HepG2 (cell line): ENCODE measurements at regions not wholly inside any gene's neighbourhood (a gene's known extent, or its start where the extent isn't known, plus 50 kb on each side); places are given as distances from the start of the nearest gene placed in this dataset.

ENCODE experiments used
- CEBPG ChIP-seq: IDR thresholded peaks from 2 replicates; pipeline ENCODE4 v1.6.1; 2016
- ESRRA ChIP-seq: sonication (generic); formaldehyde crosslinking; IDR thresholded peaks from 2 replicates; pipeline ENCODE4 v1.5.1; 2020; ENCODE audit warnings: mild to moderate bottlenecking, low read depth, missing genetic modification reagents
- FOXK1 ChIP-seq: sonication (generic); formaldehyde crosslinking; IDR thresholded peaks from 2 replicates; pipeline ENCODE4 v1.4.0; 2020; ENCODE audit warnings: low read depth, missing genetic modification reagents, borderline replicate concordance
- HDAC1 ChIP-seq: sonication (generic); formaldehyde crosslinking; IDR thresholded peaks from 2 replicates; pipeline ENCODE4 v1.5.1; 2020; ENCODE audit warnings: mild to moderate bottlenecking, missing genetic modification reagents
- HNRNPH1 ChIP-seq: fragments of 200-400 bp; formaldehyde crosslinking; optimal IDR thresholded peaks from 2 replicates; pipeline ENCODE3; 2017; ENCODE audit warnings: mild to moderate bottlenecking, low read depth, low read length
- JUNB ChIP-seq: sonication (generic); formaldehyde crosslinking; IDR thresholded peaks from 2 replicates; pipeline ENCODE4 v1.8.0; 2022; ENCODE audit warnings: missing genetic modification reagents, mild to moderate bottlenecking, borderline replicate concordance
- KMT2A ChIP-seq: sonication (generic); formaldehyde crosslinking; IDR thresholded peaks from 2 replicates; pipeline ENCODE4 v1.4.0; 2020; ENCODE audit warnings: missing genetic modification reagents
- NFKBIZ ChIP-seq: IDR thresholded peaks from 2 replicates; pipeline ENCODE4 v1.6.1; 2018; ENCODE audit warnings: missing genetic modification reagents, missing compliant biosample characterization
- ONECUT2 ChIP-seq: sonication (generic); formaldehyde crosslinking; IDR thresholded peaks from 2 replicates; pipeline ENCODE4 v1.4.0; 2020; ENCODE audit warnings: missing genetic modification reagents
- SP2 ChIP-seq: sonication (generic); formaldehyde crosslinking; IDR thresholded peaks from 2 replicates; pipeline ENCODE4 v1.5.1; 2020; ENCODE audit warnings: mild to moderate bottlenecking, missing genetic modification reagents
- ZFP41 ChIP-seq: sonication (generic); formaldehyde crosslinking; IDR thresholded peaks from 2 replicates; pipeline ENCODE4 v1.4.0; 2020; ENCODE audit warnings: mild to moderate bottlenecking, missing genetic modification reagents, borderline replicate concordance
- ZFX ChIP-seq: sonication (generic); formaldehyde crosslinking; IDR thresholded peaks from 2 replicates; pipeline ENCODE4 v1.4.0; 2020; ENCODE audit warnings: mild to moderate bottlenecking, low read depth, missing genetic modification reagents, moderate library complexity
- ZNF292 ChIP-seq: sonication (generic); formaldehyde crosslinking; IDR thresholded peaks from 2 replicates; pipeline ENCODE4 v1.8.1; 2022; ENCODE audit warnings: mild to moderate bottlenecking, low read depth, missing genetic modification reagents, borderline replicate concordance
- ZNF367 ChIP-seq: sonication (generic); formaldehyde crosslinking; IDR thresholded peaks from 2 replicates; pipeline ENCODE4 v1.4.0; 2020; ENCODE audit warnings: missing genetic modification reagents, borderline replicate concordance
- ZNF674 ChIP-seq: sonication (generic); formaldehyde crosslinking; IDR thresholded peaks from 2 replicates; pipeline ENCODE4 v1.5.0; 2020; ENCODE audit warnings: low read depth, mild to moderate bottlenecking, missing genetic modification reagents
- ZNF782 ChIP-seq: sonication (generic); formaldehyde crosslinking; IDR thresholded peaks from 2 replicates; pipeline ENCODE4 v1.4.0; 2020; ENCODE audit warnings: missing genetic modification reagents, mild to moderate bottlenecking, borderline replicate concordance
- ZNF790 ChIP-seq: sonication (generic); formaldehyde crosslinking; IDR thresholded peaks from 2 replicates; pipeline ENCODE4 v1.8.0; 2022; ENCODE audit warnings: missing genetic modification reagents, mild to moderate bottlenecking, borderline replicate concordance
- TF ChIP-seq, protein P1 (sequence below): sonication (generic); formaldehyde crosslinking; IDR thresholded peaks from 2 replicates; pipeline ENCODE4 v1.4.0; 2020; ENCODE audit warnings: missing genetic modification reagents
- TF ChIP-seq, protein P2 (sequence below): sonication (generic); IDR thresholded peaks from 2 replicates; pipeline ENCODE4 v1.6.1; 2016; ENCODE audit warnings: low read depth, borderline replicate concordance
- TF ChIP-seq, protein P3 (sequence below): IDR thresholded peaks from 2 replicates; pipeline ENCODE4 v1.6.1; 2018; ENCODE audit warnings: missing genetic modification reagents, mild to moderate bottlenecking, missing compliant biosample characterization
- TF ChIP-seq, protein P4 (sequence below): sonication (generic); formaldehyde crosslinking; IDR thresholded peaks from 2 replicates; pipeline ENCODE4 v1.5.1; 2020; ENCODE audit warnings: missing genetic modification reagents, mild to moderate bottlenecking, borderline replicate concordance
- TF ChIP-seq, protein P5 (sequence below): sonication (generic); formaldehyde crosslinking; IDR thresholded peaks from 2 replicates; pipeline ENCODE4 v1.4.0; 2020; ENCODE audit warnings: missing genetic modification reagents, borderline replicate concordance

DNA sequence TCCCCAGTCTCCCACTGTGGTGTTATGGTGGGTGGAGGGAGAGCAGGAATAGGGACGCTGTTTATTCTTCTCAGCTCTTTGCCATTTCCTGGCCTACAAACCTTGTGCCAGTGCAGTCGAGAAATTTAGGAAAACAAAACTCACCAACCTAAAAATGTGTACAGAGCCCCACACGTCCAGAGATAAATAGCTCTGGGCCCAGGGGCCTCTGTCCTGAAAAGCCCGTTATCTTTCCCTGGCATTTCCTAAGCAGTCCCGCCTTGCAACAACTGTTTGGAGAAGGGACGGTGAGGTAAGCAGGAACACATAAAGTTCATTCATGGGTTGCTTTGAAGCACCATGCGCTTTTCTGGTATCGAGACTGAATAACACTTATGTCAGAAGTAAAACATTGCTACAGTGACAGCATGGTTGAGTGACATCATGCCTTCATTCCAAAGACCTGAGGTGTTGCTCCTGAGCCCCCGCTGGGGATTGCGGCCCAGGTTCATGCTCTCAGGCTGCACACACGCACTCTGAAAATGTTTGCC is 80.1 kb upstream of the NXT1 start (continued):
- TF ChIP-seq NFKBIZ (CRISPR knock-in tag) = peak; percentile 59; the same call in 1 of the 2 replicates
- peak; percentile 66 for TF ChIP-seq CEBPG (CRISPR knock-in tag)
- TF ChIP-seq, protein P1, sequence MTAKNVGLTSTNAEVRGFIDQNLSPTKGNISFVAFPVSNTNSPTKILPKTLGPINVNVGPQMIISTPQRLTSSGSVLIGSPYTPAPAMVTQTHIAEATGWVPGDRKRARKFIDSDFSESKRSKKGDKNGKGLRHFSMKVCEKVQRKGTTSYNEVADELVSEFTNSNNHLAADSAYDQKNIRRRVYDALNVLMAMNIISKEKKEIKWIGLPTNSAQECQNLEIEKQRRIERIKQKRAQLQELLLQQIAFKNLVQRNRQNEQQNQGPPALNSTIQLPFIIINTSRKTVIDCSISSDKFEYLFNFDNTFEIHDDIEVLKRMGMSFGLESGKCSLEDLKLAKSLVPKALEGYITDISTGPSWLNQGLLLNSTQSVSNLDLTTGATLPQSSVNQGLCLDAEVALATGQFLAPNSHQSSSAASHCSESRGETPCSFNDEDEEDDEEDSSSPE (CRISPR knock-in tag) = 0 out of 2 replicates have a peak, but pooled peaks have one; percentile 21
- TF ChIP-seq ZFP41 (CRISPR knock-in tag) = no peak
- TF ChIP-seq ZNF782 (CRISPR knock-in tag) = no peak
- no peak for TF ChIP-seq ZNF292 (CRISPR knock-in tag)
- TF ChIP-seq ZNF790 (CRISPR knock-in tag) = no peak
- TF ChIP-seq, protein P2, sequence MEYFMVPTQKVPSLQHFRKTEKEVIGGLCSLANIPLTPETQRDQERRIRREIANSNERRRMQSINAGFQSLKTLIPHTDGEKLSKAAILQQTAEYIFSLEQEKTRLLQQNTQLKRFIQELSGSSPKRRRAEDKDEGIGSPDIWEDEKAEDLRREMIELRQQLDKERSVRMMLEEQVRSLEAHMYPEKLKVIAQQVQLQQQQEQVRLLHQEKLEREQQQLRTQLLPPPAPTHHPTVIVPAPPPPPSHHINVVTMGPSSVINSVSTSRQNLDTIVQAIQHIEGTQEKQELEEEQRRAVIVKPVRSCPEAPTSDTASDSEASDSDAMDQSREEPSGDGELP = peak; percentile 28; the same call in 1 of the 2 replicates
- TF ChIP-seq KMT2A (CRISPR knock-in tag) = no peak
- TF ChIP-seq SP2 (CRISPR knock-in tag) = no peak
- TF ChIP-seq HNRNPH1 = no peak
- TF ChIP-seq FOXK1 (CRISPR knock-in tag) = 0 out of 2 replicates have a peak, but pooled peaks have one; percentile 27
- TF ChIP-seq ZFX (CRISPR knock-in tag) = peak; percentile 31; the same call in 1 of the 2 replicates
- peak; percentile 63 for TF ChIP-seq HDAC1
- TF ChIP-seq ONECUT2 = no peak
- TF ChIP-seq JUNB (CRISPR knock-in tag) = peak; percentile 79; the same call in 1 of the 2 replicates
- TF ChIP-seq, protein P3, sequence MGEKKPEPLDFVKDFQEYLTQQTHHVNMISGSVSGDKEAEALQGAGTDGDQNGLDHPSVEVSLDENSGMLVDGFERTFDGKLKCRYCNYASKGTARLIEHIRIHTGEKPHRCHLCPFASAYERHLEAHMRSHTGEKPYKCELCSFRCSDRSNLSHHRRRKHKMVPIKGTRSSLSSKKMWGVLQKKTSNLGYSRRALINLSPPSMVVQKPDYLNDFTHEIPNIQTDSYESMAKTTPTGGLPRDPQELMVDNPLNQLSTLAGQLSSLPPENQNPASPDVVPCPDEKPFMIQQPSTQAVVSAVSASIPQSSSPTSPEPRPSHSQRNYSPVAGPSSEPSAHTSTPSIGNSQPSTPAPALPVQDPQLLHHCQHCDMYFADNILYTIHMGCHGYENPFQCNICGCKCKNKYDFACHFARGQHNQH = no peak
- TF ChIP-seq, protein P4, sequence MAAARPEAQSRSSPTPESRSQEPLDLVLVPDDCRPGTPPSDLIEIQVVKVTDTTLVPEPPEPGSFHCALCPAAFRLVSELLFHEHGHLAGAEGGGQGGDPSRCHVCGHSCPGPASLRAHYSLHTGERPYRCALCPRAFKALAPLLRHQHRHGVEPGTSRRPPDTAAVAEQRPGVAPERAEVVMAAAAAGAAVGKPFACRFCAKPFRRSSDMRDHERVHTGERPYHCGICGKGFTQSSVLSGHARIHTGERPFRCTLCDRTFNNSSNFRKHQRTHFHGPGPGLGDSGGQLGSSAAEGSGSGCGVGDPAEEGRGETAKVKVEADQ (CRISPR knock-in tag) = no peak
- no peak for TF ChIP-seq ZNF367 (CRISPR knock-in tag)
- no peak for TF ChIP-seq ESRRA (CRISPR knock-in tag)
- TF ChIP-seq, protein P5, sequence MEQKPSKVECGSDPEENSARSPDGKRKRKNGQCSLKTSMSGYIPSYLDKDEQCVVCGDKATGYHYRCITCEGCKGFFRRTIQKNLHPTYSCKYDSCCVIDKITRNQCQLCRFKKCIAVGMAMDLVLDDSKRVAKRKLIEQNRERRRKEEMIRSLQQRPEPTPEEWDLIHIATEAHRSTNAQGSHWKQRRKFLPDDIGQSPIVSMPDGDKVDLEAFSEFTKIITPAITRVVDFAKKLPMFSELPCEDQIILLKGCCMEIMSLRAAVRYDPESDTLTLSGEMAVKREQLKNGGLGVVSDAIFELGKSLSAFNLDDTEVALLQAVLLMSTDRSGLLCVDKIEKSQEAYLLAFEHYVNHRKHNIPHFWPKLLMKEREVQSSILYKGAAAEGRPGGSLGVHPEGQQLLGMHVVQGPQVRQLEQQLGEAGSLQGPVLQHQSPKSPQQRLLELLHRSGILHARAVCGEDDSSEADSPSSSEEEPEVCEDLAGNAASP (CRISPR knock-in tag) = peak; percentile 54; the same call in 1 of the 2 replicates
- no peak for TF ChIP-seq ZNF674 (CRISPR knock-in tag)
